Pulmonary artery endothelial cell (primary cell): ENCODE measurements at regions not wholly inside any gene's neighbourhood (a gene's known extent, or its start where the extent isn't known, plus 50 kb on each side); places are given as distances from the start of the nearest gene placed in this dataset.

ENCODE experiments used
- DNase-seq: peaks from one replicate; pipeline ENCODE4 v3.0.0-alpha.2; 2011; ENCODE audit warnings: low read depth, low spot score

- no peak for DNase-seq
Measured at GRCh38 chr19:30667746-30668145, 295.6 kb downstream of the ZNF536 start.

GRCh38 chr19:30667227-30667626 lies 295.0 kb downstream of the ZNF536 start:
- no peak for DNase-seq

- no peak for DNase-seq
Measured at GRCh38 chr19:30666301-30666803, 294.2 kb downstream of the ZNF536 start.

- DNase-seq: no peak
Measured at GRCh38 chr19:30665449-30665848, 293.3 kb downstream of the ZNF536 start.

- DNase-seq: no peak
Measured at GRCh38 chr19:30663611-30664174, 291.5 kb downstream of the ZNF536 start.

- DNase-seq: no peak
Measured at GRCh38 chr19:30662211-30662861, 290.2 kb downstream of the ZNF536 start.

- DNase-seq: no peak
Measured at GRCh38 chr19:30659638-30660037, 287.5 kb downstream of the ZNF536 start.

GRCh38 chr19:30656520-30657100 lies 284.4 kb downstream of the ZNF536 start:
- no peak for DNase-seq

- no peak for DNase-seq
Measured at GRCh38 chr19:30653646-30654386, 281.6 kb downstream of the ZNF536 start.

- DNase-seq: no peak
Measured at GRCh38 chr19:30652751-30653150, 280.6 kb downstream of the ZNF536 start.

GRCh38 chr19:30651691-30652090 lies 279.5 kb downstream of the ZNF536 start:
- DNase-seq: no peak

- DNase-seq: no peak
Measured at GRCh38 chr19:30651066-30651465, 278.9 kb downstream of the ZNF536 start.

- no peak for DNase-seq
Measured at GRCh38 chr19:30649934-30650614, 277.9 kb downstream of the ZNF536 start.

GRCh38 chr19:30648866-30649862 lies 277.0 kb downstream of the ZNF536 start:
- DNase-seq: no peak

- DNase-seq: no peak
Measured at GRCh38 chr19:30647891-30648720, 275.9 kb downstream of the ZNF536 start.

GRCh38 chr19:30646806-30647205 lies 274.6 kb downstream of the ZNF536 start:
- no peak for DNase-seq

GRCh38 chr19:30645946-30646577 lies 273.9 kb downstream of the ZNF536 start:
- no peak for DNase-seq

GRCh38 chr19:30640252-30640965 lies 268.2 kb downstream of the ZNF536 start:
- DNase-seq: no peak
